GM23338 (cell line): ENCODE measurements at regions not wholly inside any gene's neighbourhood (a gene's known extent, or its start where the extent isn't known, plus 50 kb on each side); places are given as distances from the start of the nearest gene placed in this dataset.

ENCODE experiments used
- ATAC-seq: fragments of 200-7000 bp; cut with Tn5 transposase; 3 replicates; pipeline ENCODE4 v1.9.1; 2020
- DNase-seq: peaks from one replicate; pipeline ENCODE4 v3.0.0-alpha.2; 2015; ENCODE audit warnings: low spot score
- H2AFZ ChIP-seq: fragments of 200-600 bp; sonication (generic); 2 replicates; pipeline ENCODE4 v1.8.0; 2016; ENCODE audit warnings: antibody characterized with exemption, mild to moderate bottlenecking, moderate library complexity
- H3F3A ChIP-seq: fragments of 200-600 bp; sonication (generic); replicated peaks from 2 replicates; pipeline ENCODE4 v1.8.0; 2017; ENCODE audit warnings: antibody characterized with exemption, mixed run types, low read depth
- H3K27ac ChIP-seq: fragments of 200-600 bp; sonication (generic); 2 replicates; pipeline ENCODE4 v1.6.1; 2016; ENCODE audit warnings: low read depth
- H3K27me3 ChIP-seq: fragments of 200-600 bp; sonication (generic); 2 replicates; pipeline ENCODE4 v1.8.0; 2016; ENCODE audit warnings: mild to moderate bottlenecking, mixed run types, moderate library complexity; ENCODE audit not compliant: insufficient read depth
- H3K36me3 ChIP-seq: fragments of 200-600 bp; sonication (generic); 2 replicates; pipeline ENCODE4 v1.8.0; 2016; ENCODE audit warnings: mild to moderate bottlenecking; ENCODE audit not compliant: insufficient read depth
- H3K4me1 ChIP-seq: fragments of 200-600 bp; sonication (generic); 2 replicates; pipeline ENCODE4 v1.8.0; 2016; ENCODE audit warnings: mild to moderate bottlenecking, moderate library complexity; ENCODE audit not compliant: insufficient read depth
- H3K4me2 ChIP-seq: fragments of 200-600 bp; sonication (generic); 2 replicates; pipeline ENCODE4 v1.7.1; 2017; ENCODE audit warnings: mixed run types
- H3K4me3 ChIP-seq: fragments of 200-600 bp; sonication (generic); 2 replicates; pipeline ENCODE4 v1.6.1; 2016; ENCODE audit warnings: mixed run types
- H3K79me2 ChIP-seq: fragments of 200-600 bp; sonication (generic); replicated peaks from 2 replicates; pipeline ENCODE4 v1.8.0; 2017; ENCODE audit warnings: mild to moderate bottlenecking; ENCODE audit not compliant: insufficient read depth
- H3K9me2 ChIP-seq: fragments of 200-600 bp; sonication (generic); 2 replicates; pipeline ENCODE4 v1.8.0; 2017; ENCODE audit not compliant: insufficient read depth
- H4K20me1 ChIP-seq: fragments of 200-600 bp; sonication (generic); replicated peaks from 2 replicates; pipeline ENCODE4 v1.8.0; 2017; ENCODE audit warnings: mild to moderate bottlenecking; ENCODE audit not compliant: insufficient read depth
- H3K27ac Mint-ChIP-seq: 2 replicates; pipeline ENCODE4 v1.8.0; 2020; ENCODE audit warnings: inconsistent platforms, mild to moderate bottlenecking, moderate library complexity, mixed read lengths
- H3K27me3 Mint-ChIP-seq: 3 replicates; pipeline ENCODE4 v1.8.0; 2022; ENCODE audit warnings: low read depth, mild to moderate bottlenecking, moderate library complexity, mixed read lengths, inconsistent platforms; ENCODE audit not compliant: insufficient read depth, poor library complexity
- H3K36me3 Mint-ChIP-seq: 3 replicates; pipeline ENCODE4 v1.8.0; 2021; ENCODE audit warnings: low read depth, mild to moderate bottlenecking, inconsistent platforms, moderate library complexity, mixed read lengths
- H3K4me1 Mint-ChIP-seq: 3 replicates; pipeline ENCODE4 v1.8.0; 2020; ENCODE audit warnings: mild to moderate bottlenecking, inconsistent platforms, mixed read lengths
- H3K4me3 Mint-ChIP-seq: 3 replicates; pipeline ENCODE4 v1.8.0; 2021; ENCODE audit warnings: moderate library complexity, mild to moderate bottlenecking, inconsistent platforms, mixed read lengths
- H3K9me3 Mint-ChIP-seq: 3 replicates; pipeline ENCODE4 v1.8.0; 2020; ENCODE audit warnings: moderate library complexity, mild to moderate bottlenecking, inconsistent platforms, mixed read lengths
- CREB1 ChIP-seq: fragments of 250-450 bp; sonication (Bioruptor Pico); IDR thresholded peaks from 2 replicates; pipeline ENCODE4 v1.5.0; 2020; ENCODE audit warnings: low read depth, mild to moderate bottlenecking, moderate library complexity
- EZH2 ChIP-seq: fragments of 200-600 bp; sonication (generic); IDR thresholded peaks from one replicate; pipeline ENCODE4 v1.8.0; 2017; ENCODE audit warnings: antibody characterized with exemption, mild to moderate bottlenecking, low read depth; ENCODE audit not compliant: unreplicated experiment
- EZH2phosphoT487 ChIP-seq: fragments of 200-600 bp; sonication (generic); IDR thresholded peaks from one replicate; pipeline ENCODE4 v1.8.1; 2018; ENCODE audit warnings: antibody characterized with exemption; ENCODE audit not compliant: unreplicated experiment
- JUNB ChIP-seq: IDR thresholded peaks from one replicate; pipeline ENCODE4 v1.6.1; 2016; ENCODE audit warnings: antibody characterized with exemption; ENCODE audit not compliant: unreplicated experiment
- NANOG ChIP-seq: IDR thresholded peaks from 2 replicates; pipeline ENCODE4 v1.6.1; 2016; ENCODE audit warnings: antibody characterized with exemption, borderline replicate concordance
- POLR2AphosphoS5 ChIP-seq: IDR thresholded peaks from 2 replicates; pipeline ENCODE4 v1.6.1; 2016; ENCODE audit warnings: antibody characterized with exemption, low read depth
- STAT1 ChIP-seq: IDR thresholded peaks from one replicate; pipeline ENCODE4 v1.6.1; 2016; ENCODE audit warnings: antibody characterized with exemption; ENCODE audit not compliant: unreplicated experiment
- ZNF114 ChIP-seq: fragments of 250-450 bp; sonication (Bioruptor Pico); IDR thresholded peaks from 2 replicates; pipeline ENCODE4 v1.5.0; 2020; ENCODE audit warnings: mild to moderate bottlenecking, moderate library complexity
- ZNF331 ChIP-seq: fragments of 250-450 bp; sonication (Bioruptor Pico); IDR thresholded peaks from 2 replicates; pipeline ENCODE4 v1.5.0; 2020; ENCODE audit warnings: low read depth, mild to moderate bottlenecking, moderate library complexity
- ZNF462 ChIP-seq: fragments of 250-450 bp; sonication (Bioruptor Pico); IDR thresholded peaks from 2 replicates; pipeline ENCODE4 v1.5.0; 2020; ENCODE audit warnings: mild to moderate bottlenecking, moderate library complexity
- TF ChIP-seq, protein P1 (sequence below), 2 experiments: fragments of 200-600 bp in 1 of 2; sonication (generic) in 1 of 2; conservative IDR thresholded peaks; 2 replicates each; pipeline versions ENCODE4 v1.5.1 to v1.6.1; 2016 to 2017; ENCODE audit warnings: antibody characterized with exemption in 2 of 2, low read depth in 2 of 2, mild to moderate bottlenecking in 2 of 2, moderate library complexity in 1 of 2
- TF ChIP-seq, protein P2 (sequence below): IDR thresholded peaks from one replicate; pipeline ENCODE4 v1.6.1; 2018; ENCODE audit warnings: antibody characterized with exemption; ENCODE audit not compliant: unreplicated experiment
- TF ChIP-seq, protein P3 (sequence below): IDR thresholded peaks from 2 replicates; pipeline ENCODE4 v1.6.1; 2016; ENCODE audit warnings: antibody characterized with exemption

GRCh38 chr12:25745281-25745680, 192.2 kb upstream of the LMNTD1 start:
- Mint-ChIP-seq H3K4me1 (peaks cover 21% of the 10 kb centered on the region), H3K4me3 (no peak overlapping the region), H3K27me3 (no peaks in the 10 kb centered on the region), H3K27ac (no peak overlapping the region), H3K36me3 (no peaks in the 10 kb centered on the region), H3K9me3 (no peaks in the 10 kb centered on the region)
- ATAC-seq (no peak), DNase-seq (no peak)
- Histone ChIP-seq H3K36me3 (no peaks in the 10 kb centered on the region), H4K20me1 (no peaks in the 10 kb centered on the region), H3K4me2 (peak overlapping the region; percentile 46; the same call in 1 of the 2 replicates), H3K9me2 (no peaks in the 10 kb centered on the region), H3K4me3 (no peak overlapping the region), H2AFZ (peak overlapping the region; percentile 52; the same call in 1 of the 2 replicates), H3K4me1 (peaks cover 20% of the 10 kb centered on the region; the same call in 1 of the 2 replicates), H3K27ac (no peak overlapping the region), H3F3A (no peaks in the 10 kb centered on the region), H3K27me3 (no peaks in the 10 kb centered on the region), H3K79me2 (no peaks in the 10 kb centered on the region)
- TF ChIP-seq, protein P1, sequence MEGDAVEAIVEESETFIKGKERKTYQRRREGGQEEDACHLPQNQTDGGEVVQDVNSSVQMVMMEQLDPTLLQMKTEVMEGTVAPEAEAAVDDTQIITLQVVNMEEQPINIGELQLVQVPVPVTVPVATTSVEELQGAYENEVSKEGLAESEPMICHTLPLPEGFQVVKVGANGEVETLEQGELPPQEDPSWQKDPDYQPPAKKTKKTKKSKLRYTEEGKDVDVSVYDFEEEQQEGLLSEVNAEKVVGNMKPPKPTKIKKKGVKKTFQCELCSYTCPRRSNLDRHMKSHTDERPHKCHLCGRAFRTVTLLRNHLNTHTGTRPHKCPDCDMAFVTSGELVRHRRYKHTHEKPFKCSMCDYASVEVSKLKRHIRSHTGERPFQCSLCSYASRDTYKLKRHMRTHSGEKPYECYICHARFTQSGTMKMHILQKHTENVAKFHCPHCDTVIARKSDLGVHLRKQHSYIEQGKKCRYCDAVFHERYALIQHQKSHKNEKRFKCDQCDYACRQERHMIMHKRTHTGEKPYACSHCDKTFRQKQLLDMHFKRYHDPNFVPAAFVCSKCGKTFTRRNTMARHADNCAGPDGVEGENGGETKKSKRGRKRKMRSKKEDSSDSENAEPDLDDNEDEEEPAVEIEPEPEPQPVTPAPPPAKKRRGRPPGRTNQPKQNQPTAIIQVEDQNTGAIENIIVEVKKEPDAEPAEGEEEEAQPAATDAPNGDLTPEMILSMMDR (conservative IDR thresholded peaks at IDR 0.05; ENCODE audit: low read depth in 2 of 2), result no peak
- no peak for TF ChIP-seq ZNF462 (CRISPR knock-in tag)
- TF ChIP-seq ZNF331 (CRISPR knock-in tag), result no peak
- no peak for TF ChIP-seq ZNF114 (CRISPR knock-in tag)
- TF ChIP-seq POLR2AphosphoS5, result no peak
- TF ChIP-seq, protein P2, sequence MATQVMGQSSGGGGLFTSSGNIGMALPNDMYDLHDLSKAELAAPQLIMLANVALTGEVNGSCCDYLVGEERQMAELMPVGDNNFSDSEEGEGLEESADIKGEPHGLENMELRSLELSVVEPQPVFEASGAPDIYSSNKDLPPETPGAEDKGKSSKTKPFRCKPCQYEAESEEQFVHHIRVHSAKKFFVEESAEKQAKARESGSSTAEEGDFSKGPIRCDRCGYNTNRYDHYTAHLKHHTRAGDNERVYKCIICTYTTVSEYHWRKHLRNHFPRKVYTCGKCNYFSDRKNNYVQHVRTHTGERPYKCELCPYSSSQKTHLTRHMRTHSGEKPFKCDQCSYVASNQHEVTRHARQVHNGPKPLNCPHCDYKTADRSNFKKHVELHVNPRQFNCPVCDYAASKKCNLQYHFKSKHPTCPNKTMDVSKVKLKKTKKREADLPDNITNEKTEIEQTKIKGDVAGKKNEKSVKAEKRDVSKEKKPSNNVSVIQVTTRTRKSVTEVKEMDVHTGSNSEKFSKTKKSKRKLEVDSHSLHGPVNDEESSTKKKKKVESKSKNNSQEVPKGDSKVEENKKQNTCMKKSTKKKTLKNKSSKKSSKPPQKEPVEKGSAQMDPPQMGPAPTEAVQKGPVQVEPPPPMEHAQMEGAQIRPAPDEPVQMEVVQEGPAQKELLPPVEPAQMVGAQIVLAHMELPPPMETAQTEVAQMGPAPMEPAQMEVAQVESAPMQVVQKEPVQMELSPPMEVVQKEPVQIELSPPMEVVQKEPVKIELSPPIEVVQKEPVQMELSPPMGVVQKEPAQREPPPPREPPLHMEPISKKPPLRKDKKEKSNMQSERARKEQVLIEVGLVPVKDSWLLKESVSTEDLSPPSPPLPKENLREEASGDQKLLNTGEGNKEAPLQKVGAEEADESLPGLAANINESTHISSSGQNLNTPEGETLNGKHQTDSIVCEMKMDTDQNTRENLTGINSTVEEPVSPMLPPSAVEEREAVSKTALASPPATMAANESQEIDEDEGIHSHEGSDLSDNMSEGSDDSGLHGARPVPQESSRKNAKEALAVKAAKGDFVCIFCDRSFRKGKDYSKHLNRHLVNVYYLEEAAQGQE, result no peak
- no peak for TF ChIP-seq EZH2phosphoT487
- no peak for TF ChIP-seq NANOG
- TF ChIP-seq JUNB, result no peak
- no peak for TF ChIP-seq EZH2
- no peak for TF ChIP-seq STAT1
- TF ChIP-seq CREB1 (CRISPR knock-in tag), result no peak
- TF ChIP-seq, protein P3, sequence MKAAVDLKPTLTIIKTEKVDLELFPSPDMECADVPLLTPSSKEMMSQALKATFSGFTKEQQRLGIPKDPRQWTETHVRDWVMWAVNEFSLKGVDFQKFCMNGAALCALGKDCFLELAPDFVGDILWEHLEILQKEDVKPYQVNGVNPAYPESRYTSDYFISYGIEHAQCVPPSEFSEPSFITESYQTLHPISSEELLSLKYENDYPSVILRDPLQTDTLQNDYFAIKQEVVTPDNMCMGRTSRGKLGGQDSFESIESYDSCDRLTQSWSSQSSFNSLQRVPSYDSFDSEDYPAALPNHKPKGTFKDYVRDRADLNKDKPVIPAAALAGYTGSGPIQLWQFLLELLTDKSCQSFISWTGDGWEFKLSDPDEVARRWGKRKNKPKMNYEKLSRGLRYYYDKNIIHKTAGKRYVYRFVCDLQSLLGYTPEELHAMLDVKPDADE, result no peak
